HEK293T (cell line): ENCODE measurements at regions not wholly inside any gene's neighbourhood (a gene's known extent, or its start where the extent isn't known, plus 50 kb on each side); places are given as distances from the start of the nearest gene placed in this dataset.

ENCODE experiments used
- FOXA1 ChIP-seq: fragments of 450-650 bp; IDR thresholded peaks from 2 replicates; pipeline ENCODE4 v1.6.1; 2016; ENCODE audit warnings: mild to moderate bottlenecking
- FOXM1 ChIP-seq: fragments of 450-650 bp; IDR thresholded peaks from 2 replicates; pipeline ENCODE4 v1.6.1; 2017; ENCODE audit warnings: mild to moderate bottlenecking, borderline replicate concordance
- SUZ12 ChIP-seq: fragments of 450-650 bp; IDR thresholded peaks from 2 replicates; pipeline ENCODE4 v1.6.1; 2016; ENCODE audit warnings: mild to moderate bottlenecking
- TARDBP ChIP-seq: fragments of 450-650 bp; IDR thresholded peaks from 2 replicates; pipeline ENCODE4 v1.6.1; 2016
- ZNF384 ChIP-seq: fragments of 450-650 bp; IDR thresholded peaks from 2 replicates; pipeline ENCODE4 v1.6.1; 2016

- TF ChIP-seq FOXA1: no peak
- no peak for TF ChIP-seq TARDBP
- TF ChIP-seq SUZ12: no peak
- no peak for TF ChIP-seq ZNF384
- no peak for TF ChIP-seq FOXM1
These were observed 164.2 kb upstream of the SLIT2 start for GRCh38 chr4:20087522-20087911.
